K562 (cell line): ENCODE measurements at regions not wholly inside any gene's neighbourhood (a gene's known extent, or its start where the extent isn't known, plus 50 kb on each side); places are given as distances from the start of the nearest gene placed in this dataset.

Experiments used
- CEBPB ChIP-seq: fragments of 450-650 bp; IDR thresholded peaks from 2 replicates; pipeline ENCODE4 v1.6.1; 2016; ENCODE audit warnings: missing genetic modification characterization, missing compliant biosample characterization
- EZH2 ChIP-seq: IDR thresholded peaks from 2 replicates; pipeline ENCODE4 v1.6.1; 2012; ENCODE audit warnings: low read depth, mild to moderate bottlenecking, inconsistent platforms, low read length, borderline replicate concordance
- SMARCA4 ChIP-seq: fragments of 450-650 bp; IDR thresholded peaks from 2 replicates; pipeline ENCODE4 v1.6.1; 2016
- TSC22D4 ChIP-seq: fragments of 450-650 bp; IDR thresholded peaks from 2 replicates; pipeline ENCODE4 v1.6.1; 2016; ENCODE audit warnings: missing genetic modification characterization, missing biosample characterization, control low read depth
- ZNF121 ChIP-seq: sonication (generic); formaldehyde crosslinking; conservative IDR thresholded peaks from 2 replicates; pipeline ENCODE4 v1.8.0; 2022; ENCODE audit warnings: missing genetic modification reagents

DNA sequence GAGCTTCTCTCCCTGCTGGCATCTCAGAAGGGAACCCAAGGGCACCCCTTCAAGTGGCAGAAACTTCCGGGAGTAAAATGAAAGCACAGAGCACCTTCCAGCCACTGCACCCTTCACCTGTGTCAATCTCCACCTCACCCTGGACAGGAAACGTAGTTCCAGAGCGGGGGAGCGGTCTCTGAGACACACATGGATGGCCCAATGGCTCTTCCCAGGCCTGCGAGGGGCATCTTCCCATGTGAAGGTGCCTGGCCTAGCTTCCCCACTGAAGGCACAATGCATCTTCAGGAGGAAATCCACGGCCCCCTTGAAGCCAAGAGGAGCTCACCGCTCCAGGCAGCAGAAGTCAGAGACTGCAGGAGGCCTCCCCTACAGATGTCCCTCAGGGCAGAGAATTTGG lies 234.2 kb downstream of the BRD1 start:
- TF ChIP-seq SMARCA4 (no peak), TSC22D4 (no peak), EZH2 (no peak), CEBPB (tag) (no peak), ZNF121 (no peak)
